Kidney epithelial cell (primary cell): ENCODE measurements at regions not wholly inside any gene's neighbourhood (a gene's known extent, or its start where the extent isn't known, plus 50 kb on each side); places are given as distances from the start of the nearest gene placed in this dataset.

Experiments
- DNase-seq: peaks from one replicate; pipeline ENCODE4 v3.0.0-alpha.2; 2010; ENCODE audit warnings: low read depth
- H3K27me3 ChIP-seq: 2 replicates; pipeline ENCODE4 v1.6.0; 2011; ENCODE audit warnings: low read length; ENCODE audit not compliant: control insufficient read depth, insufficient read depth
- H3K36me3 ChIP-seq: 2 replicates; pipeline ENCODE4 v1.5.1; 2011; ENCODE audit warnings: low read length; ENCODE audit not compliant: control insufficient read depth, insufficient read depth
- H3K4me3 ChIP-seq: 2 replicates; pipeline ENCODE4 v1.5.1; 2011; ENCODE audit warnings: low read depth, mild to moderate bottlenecking, control low read depth, low read length
- CTCF ChIP-seq: IDR thresholded peaks from 2 replicates; pipeline ENCODE4 v1.5.1; 2011; ENCODE audit warnings: mild to moderate bottlenecking, moderate library complexity, low read length, control low read depth, inconsistent platforms; ENCODE audit not compliant: insufficient read depth, poor library complexity, severe bottlenecking

GRCh38 chr6:84514089-84514971, 250.1 kb downstream of the TBX18 start:
- Histone ChIP-seq H3K36me3 (no peaks in the 10 kb centered on the region), H3K4me3 (no peak overlapping the region), H3K27me3 (no peaks in the 10 kb centered on the region)
- TF ChIP-seq CTCF: no peak
- DNase-seq: no peak

GRCh38 chr6:84512391-84512790, 252.0 kb downstream of the TBX18 start:
- H3K36me3 ChIP-seq: no peaks in the 10 kb centered on the region
- TF ChIP-seq CTCF: no peak
- DNase-seq: no peak
- H3K27me3 ChIP-seq: no peaks in the 10 kb centered on the region
- H3K4me3 ChIP-seq: no peak overlapping the region

- no peak overlapping the region for H3K4me3 ChIP-seq
- no peak for TF ChIP-seq CTCF
- no peaks in the 10 kb centered on the region for H3K27me3 ChIP-seq
- H3K36me3 ChIP-seq: no peaks in the 10 kb centered on the region
- no peak for DNase-seq
Observed at GRCh38 chr6:84511929-84512328, 252.5 kb downstream of the TBX18 start.

GRCh38 chr6:84508981-84509380, 255.4 kb downstream of the TBX18 start:
- Histone ChIP-seq H3K27me3 (no peaks in the 10 kb centered on the region), H3K36me3 (no peaks in the 10 kb centered on the region), H3K4me3 (no peak overlapping the region)
- no peak for TF ChIP-seq CTCF
- no peak for DNase-seq

GRCh38 chr6:84508334-84508733, 256.1 kb downstream of the TBX18 start:
- Histone ChIP-seq H3K4me3 (no peak overlapping the region), H3K27me3 (no peaks in the 10 kb centered on the region), H3K36me3 (no peaks in the 10 kb centered on the region)
- TF ChIP-seq CTCF: no peak
- DNase-seq: no peak

- DNase-seq: no peak
- Histone ChIP-seq H3K27me3 (no peaks in the 10 kb centered on the region), H3K36me3 (no peaks in the 10 kb centered on the region), H3K4me3 (no peak overlapping the region)
- no peak for TF ChIP-seq CTCF
Observed at GRCh38 chr6:84504025-84504424, 260.4 kb downstream of the TBX18 start.
